ENCODE measurements at regions not wholly inside any gene's neighbourhood (a gene's known extent, or its start where the extent isn't known, plus 50 kb on each side); places are given as distances from the start of the nearest gene placed in this dataset.

- TF ChIP-seq, protein P1, sequence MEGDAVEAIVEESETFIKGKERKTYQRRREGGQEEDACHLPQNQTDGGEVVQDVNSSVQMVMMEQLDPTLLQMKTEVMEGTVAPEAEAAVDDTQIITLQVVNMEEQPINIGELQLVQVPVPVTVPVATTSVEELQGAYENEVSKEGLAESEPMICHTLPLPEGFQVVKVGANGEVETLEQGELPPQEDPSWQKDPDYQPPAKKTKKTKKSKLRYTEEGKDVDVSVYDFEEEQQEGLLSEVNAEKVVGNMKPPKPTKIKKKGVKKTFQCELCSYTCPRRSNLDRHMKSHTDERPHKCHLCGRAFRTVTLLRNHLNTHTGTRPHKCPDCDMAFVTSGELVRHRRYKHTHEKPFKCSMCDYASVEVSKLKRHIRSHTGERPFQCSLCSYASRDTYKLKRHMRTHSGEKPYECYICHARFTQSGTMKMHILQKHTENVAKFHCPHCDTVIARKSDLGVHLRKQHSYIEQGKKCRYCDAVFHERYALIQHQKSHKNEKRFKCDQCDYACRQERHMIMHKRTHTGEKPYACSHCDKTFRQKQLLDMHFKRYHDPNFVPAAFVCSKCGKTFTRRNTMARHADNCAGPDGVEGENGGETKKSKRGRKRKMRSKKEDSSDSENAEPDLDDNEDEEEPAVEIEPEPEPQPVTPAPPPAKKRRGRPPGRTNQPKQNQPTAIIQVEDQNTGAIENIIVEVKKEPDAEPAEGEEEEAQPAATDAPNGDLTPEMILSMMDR (IDR thresholded peaks at IDR 0.05; ENCODE audit: low read depth, low read length), result no peak
- TF ChIP-seq EZH2phosphoT487 (IDR thresholded peaks at IDR 0.05; ENCODE audit: low read depth), result no peak
These were observed 435.7 kb downstream of the SH3GL2 start for GRCh38 chr9:18014556-18014955.
